Prostate gland (tissue), 2 donors: ENCODE measurements at regions not wholly inside any gene's neighbourhood (a gene's known extent, or its start where the extent isn't known, plus 50 kb on each side); places are given as distances from the start of the nearest gene placed in this dataset.

Source experiments
- CTCF ChIP-seq, 4 experiments: fragments of 200-600 bp in 2 of 4; fragments of 450-650 bp in 2 of 4; sonication (generic) in 2 of 4; IDR thresholded peaks; 1 replicate in 3 of 4; 2 replicates in 1 of 4; pipeline ENCODE4 v1.5.1; 2016 to 2019; ENCODE audit warnings: antibody characterized with exemption in 4 of 4, mild to moderate bottlenecking in 2 of 4, moderate library complexity in 2 of 4
- POLR2A ChIP-seq: fragments of 450-650 bp; IDR thresholded peaks from one replicate; pipeline ENCODE4 v1.6.1; 2016; ENCODE audit warnings: antibody characterized with exemption, mild to moderate bottlenecking

- TF ChIP-seq CTCF (IDR thresholded peaks at IDR 0.05): no peak
- TF ChIP-seq POLR2A: no peak
These were observed 171.3 kb downstream of the FZD1 start for GRCh38 chr7:91435381-91436059.
